AG09319 (cell line): ENCODE measurements at regions not wholly inside any gene's neighbourhood (a gene's known extent, or its start where the extent isn't known, plus 50 kb on each side); places are given as distances from the start of the nearest gene placed in this dataset.

Experiments
- DNase-seq: peaks from one replicate; pipeline ENCODE4 v3.0.0-alpha.2; 2010; ENCODE audit warnings: low read depth; ENCODE audit errors: extremely low read depth
- TF ChIP-seq, protein P1 (sequence below): IDR thresholded peaks from 2 replicates; pipeline ENCODE4 v1.5.1; 2011; ENCODE audit warnings: low read depth, mild to moderate bottlenecking, inconsistent platforms, low read length, moderate library complexity

GRCh38 chrX:109842611-109843010 lies 109.6 kb upstream of the ACSL4 start:
- TF ChIP-seq, protein P1, sequence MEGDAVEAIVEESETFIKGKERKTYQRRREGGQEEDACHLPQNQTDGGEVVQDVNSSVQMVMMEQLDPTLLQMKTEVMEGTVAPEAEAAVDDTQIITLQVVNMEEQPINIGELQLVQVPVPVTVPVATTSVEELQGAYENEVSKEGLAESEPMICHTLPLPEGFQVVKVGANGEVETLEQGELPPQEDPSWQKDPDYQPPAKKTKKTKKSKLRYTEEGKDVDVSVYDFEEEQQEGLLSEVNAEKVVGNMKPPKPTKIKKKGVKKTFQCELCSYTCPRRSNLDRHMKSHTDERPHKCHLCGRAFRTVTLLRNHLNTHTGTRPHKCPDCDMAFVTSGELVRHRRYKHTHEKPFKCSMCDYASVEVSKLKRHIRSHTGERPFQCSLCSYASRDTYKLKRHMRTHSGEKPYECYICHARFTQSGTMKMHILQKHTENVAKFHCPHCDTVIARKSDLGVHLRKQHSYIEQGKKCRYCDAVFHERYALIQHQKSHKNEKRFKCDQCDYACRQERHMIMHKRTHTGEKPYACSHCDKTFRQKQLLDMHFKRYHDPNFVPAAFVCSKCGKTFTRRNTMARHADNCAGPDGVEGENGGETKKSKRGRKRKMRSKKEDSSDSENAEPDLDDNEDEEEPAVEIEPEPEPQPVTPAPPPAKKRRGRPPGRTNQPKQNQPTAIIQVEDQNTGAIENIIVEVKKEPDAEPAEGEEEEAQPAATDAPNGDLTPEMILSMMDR, result no peak
- DNase-seq, result no peak

GRCh38 chrX:109843963-109844751 lies 111.1 kb upstream of the ACSL4 start:
- DNase-seq, result no peak
- TF ChIP-seq, protein P1, result no peak

DNA sequence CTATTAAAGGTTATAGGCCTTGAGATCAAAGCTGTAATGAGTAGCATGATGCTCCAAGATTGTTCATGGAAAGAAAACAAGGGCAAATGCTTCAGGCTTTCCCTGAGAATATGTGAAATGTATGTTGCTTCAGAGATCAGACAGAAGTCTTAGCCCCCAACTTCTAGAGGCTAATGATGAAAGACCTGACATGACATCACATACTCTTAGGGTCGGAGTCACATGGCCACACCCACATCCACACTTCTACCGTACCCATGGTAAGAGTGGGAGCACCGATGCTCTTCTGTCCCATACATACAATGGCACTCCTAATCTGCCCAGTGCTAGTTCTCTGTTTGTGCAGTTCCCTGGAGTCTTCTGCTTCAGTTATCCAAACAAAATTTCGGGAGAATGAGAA lies 111.9 kb upstream of the ACSL4 start:
- TF ChIP-seq, protein P1, result no peak
- no peak for DNase-seq

- no peak for DNase-seq
- TF ChIP-seq, protein P1, result no peak
Measured at GRCh38 chrX:109845996-109846395, 112.9 kb upstream of the ACSL4 start.

DNA sequence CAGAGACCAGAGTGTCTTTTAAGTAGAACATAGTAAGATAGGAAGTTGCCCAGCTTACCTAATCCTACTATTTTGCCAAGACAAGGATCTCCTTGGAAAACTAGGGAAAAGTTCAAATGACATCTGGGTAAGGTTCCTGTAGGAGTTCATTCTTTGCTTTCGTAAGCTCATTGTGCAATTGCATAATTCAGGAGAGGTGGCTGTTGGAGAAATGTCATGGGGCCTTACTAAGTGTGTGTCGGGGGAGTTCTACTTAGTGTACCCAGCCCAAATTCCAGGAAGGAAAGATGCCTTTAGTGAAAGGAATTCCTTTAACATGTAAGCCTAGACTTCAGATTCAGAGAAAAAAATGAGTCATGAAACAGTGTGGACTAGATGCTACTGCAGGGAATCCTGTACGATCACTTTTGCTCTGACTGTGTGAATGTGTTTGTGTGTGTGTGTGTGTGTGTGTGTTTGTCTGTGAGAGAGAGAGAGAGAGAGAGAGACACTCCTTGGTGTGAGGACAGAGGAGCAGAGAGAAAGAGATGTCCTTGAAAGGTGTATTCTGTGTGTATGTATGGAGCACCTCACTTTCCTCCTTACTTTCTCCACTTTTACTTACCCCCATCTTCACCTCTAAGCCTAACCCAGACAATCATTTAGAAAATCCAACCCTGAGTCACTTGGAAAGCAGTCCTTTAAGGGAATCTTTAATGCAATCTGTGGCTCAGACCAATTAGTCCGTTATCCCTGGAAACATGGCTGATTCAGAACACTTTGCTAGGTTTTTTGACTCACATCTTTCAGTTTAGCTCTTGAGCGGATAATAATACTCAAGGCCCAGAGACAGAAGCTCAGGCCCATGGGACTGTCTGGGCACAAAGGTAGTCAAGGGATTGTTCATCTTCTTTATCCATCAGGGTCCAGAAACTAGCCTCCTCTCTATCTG lies 114.5 kb upstream of the ACSL4 start:
- DNase-seq, result peak; percentile 75
- TF ChIP-seq, protein P1, result no peak

DNA sequence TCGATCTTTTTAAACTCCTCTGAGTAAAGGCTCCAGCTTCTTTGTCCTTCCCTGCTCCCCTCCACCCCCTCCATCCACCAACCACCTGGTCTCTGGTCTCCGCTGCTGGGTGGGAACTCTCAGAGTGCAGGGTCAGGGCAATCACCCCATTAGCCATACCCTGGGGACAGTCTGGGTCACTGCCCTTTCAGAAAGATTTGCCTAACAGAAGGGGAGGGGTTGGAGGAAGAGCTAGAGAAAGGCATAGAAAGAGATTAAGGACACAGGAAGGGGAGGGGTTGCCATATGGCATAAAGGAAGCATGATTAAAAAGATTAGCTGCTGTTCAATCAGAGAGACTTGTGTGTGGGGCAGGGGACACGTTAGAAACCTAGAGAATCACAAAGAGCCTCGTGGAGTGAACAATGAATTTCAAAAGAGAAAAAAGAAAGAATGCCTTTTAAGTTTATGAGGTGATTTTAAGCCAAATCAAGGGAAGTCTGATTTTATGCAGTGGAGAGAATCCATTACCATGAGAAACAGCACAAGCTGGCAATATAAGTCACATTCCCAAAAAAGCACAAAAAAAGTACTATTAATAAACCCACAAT lies 115.5 kb upstream of the ACSL4 start:
- DNase-seq, result no peak
- TF ChIP-seq, protein P1, result no peak

GRCh38 chrX:109854096-109854495 lies 121.0 kb upstream of the ACSL4 start:
- TF ChIP-seq, protein P1, result no peak
- no peak for DNase-seq
